Peyer's patch (tissue), 4 donors: ENCODE measurements at regions not wholly inside any gene's neighbourhood (a gene's known extent, or its start where the extent isn't known, plus 50 kb on each side); places are given as distances from the start of the nearest gene placed in this dataset.

Source experiments
- CTCF ChIP-seq, 6 experiments: fragments of 450-650 bp in 4 of 6; fragments of 200-600 bp in 2 of 6; sonication (generic) in 1 of 6; IDR thresholded peaks; one replicate each; pipeline ENCODE4 v1.5.1; 2017 to 2019; ENCODE audit warnings: antibody characterized with exemption in 6 of 6, mild to moderate bottlenecking in 3 of 6, moderate library complexity in 1 of 6
- POLR2A ChIP-seq, 2 donors: fragments of 450-650 bp; IDR thresholded peaks; one replicate each; pipeline ENCODE4 v1.5.1; 2017; ENCODE audit warnings: antibody characterized with exemption in 2 of 2, mild to moderate bottlenecking in 2 of 2, moderate library complexity in 2 of 2

GRCh38 chrX:109187473-109188168, 294.3 kb downstream of the GUCY2F start:
- TF ChIP-seq CTCF (IDR thresholded peaks at IDR 0.05) (no peak), POLR2A (IDR thresholded peaks at IDR 0.05) (no peak)
